OCI-LY1 (cell line): ENCODE measurements at regions not wholly inside any gene's neighbourhood (a gene's known extent, or its start where the extent isn't known, plus 50 kb on each side); places are given as distances from the start of the nearest gene placed in this dataset.

ENCODE experiments used
- H2AFZ ChIP-seq: fragments of 200-600 bp; sonication (generic), shearing (Covaris generic); 2 replicates; pipeline ENCODE4 v1.6.0; 2014; ENCODE audit warnings: antibody characterized with exemption, mild to moderate bottlenecking, low read length
- H3F3A ChIP-seq: fragments of 200-600 bp; sonication (generic), shearing (Covaris generic); 2 replicates; pipeline ENCODE4 v1.6.0; 2014; ENCODE audit warnings: mild to moderate bottlenecking, antibody characterized with exemption, low read length, moderate library complexity; ENCODE audit not compliant: insufficient read depth
- H3K27ac ChIP-seq: fragments of 200-600 bp; sonication (generic); 2 replicates; pipeline ENCODE4 v1.5.1; 2014; ENCODE audit warnings: low read length, mixed run types, mild to moderate bottlenecking, low read depth; ENCODE audit not compliant: poor library complexity, severe bottlenecking
- H3K27me3 ChIP-seq: fragments of 200-600 bp; sonication (generic); 2 replicates; pipeline ENCODE4 v1.6.0; 2014; ENCODE audit warnings: antibody characterized with exemption, mild to moderate bottlenecking, low read length, moderate library complexity; ENCODE audit not compliant: insufficient read depth
- H3K36me3 ChIP-seq: fragments of 200-600 bp; sonication (generic); 2 replicates; pipeline ENCODE4 v1.6.1; 2014; ENCODE audit warnings: mild to moderate bottlenecking, antibody characterized with exemption, low read length, moderate library complexity, mixed read lengths; ENCODE audit not compliant: insufficient read depth
- H3K4me1 ChIP-seq: fragments of 200-600 bp; sonication (generic); 2 replicates; pipeline ENCODE4 v1.5.1; 2014; ENCODE audit warnings: mild to moderate bottlenecking, low read length, moderate library complexity; ENCODE audit not compliant: insufficient read depth, severe bottlenecking
- H3K4me2 ChIP-seq: fragments of 200-600 bp; sonication (generic), shearing (Covaris generic); 2 replicates; pipeline ENCODE4 v1.6.1; 2014; ENCODE audit warnings: low read length
- H3K4me3 ChIP-seq: fragments of 200-600 bp; sonication (generic); 2 replicates; pipeline ENCODE4 v1.5.1; 2014; ENCODE audit warnings: low read length, low read depth, mild to moderate bottlenecking, mixed read lengths; ENCODE audit not compliant: poor library complexity, severe bottlenecking
- H3K79me2 ChIP-seq: fragments of 200-600 bp; shearing (Covaris generic); 2 replicates; pipeline ENCODE4 v1.6.1; 2016; ENCODE audit warnings: mixed run types, low read length, mixed read lengths; ENCODE audit not compliant: insufficient read depth
- H3K9ac ChIP-seq: fragments of 200-600 bp; sonication (generic), shearing (Covaris generic); 2 replicates; pipeline ENCODE4 v1.6.1; 2014; ENCODE audit warnings: mild to moderate bottlenecking, low read length, mixed read lengths
- H3K9me2 ChIP-seq: fragments of 200-600 bp; sonication (generic), shearing (Covaris generic); 2 replicates; pipeline ENCODE4 v1.6.1; 2014; ENCODE audit warnings: low read depth, mild to moderate bottlenecking, low read length, mixed read lengths
- H3K9me3 ChIP-seq: fragments of 200-600 bp; shearing (Covaris generic); 2 replicates; pipeline ENCODE4 v1.6.1; 2014; ENCODE audit warnings: low read length, mixed read lengths
- H4K20me1 ChIP-seq: fragments of 200-600 bp; sonication (generic), shearing (Covaris generic); 2 replicates; pipeline ENCODE4 v1.6.0; 2016; ENCODE audit warnings: mild to moderate bottlenecking, low read length; ENCODE audit not compliant: insufficient read depth
- CTCF ChIP-seq: fragments of 200-600 bp; sonication (generic), shearing (Covaris generic); IDR thresholded peaks from 2 replicates; pipeline ENCODE4 v1.5.1; 2017; ENCODE audit warnings: mild to moderate bottlenecking, antibody characterized with exemption, low read length, moderate library complexity, mixed read lengths
- EZH2 ChIP-seq: fragments of 200-600 bp; sonication (generic), shearing (Covaris generic); IDR thresholded peaks from 2 replicates; pipeline ENCODE4 v1.8.0; 2017; ENCODE audit warnings: borderline replicate concordance, mixed run types, mild to moderate bottlenecking, antibody characterized with exemption, low read length, moderate library complexity, mixed read lengths

- Histone ChIP-seq H3K4me3 (no peak overlapping the region), H3K9me3 (peaks cover 14% of the 10 kb centered on the region), H4K20me1 (no peaks in the 10 kb centered on the region), H3K4me1 (peaks cover 26% of the 10 kb centered on the region), H3K27me3 (no peaks in the 10 kb centered on the region), H3K79me2 (no peaks in the 10 kb centered on the region), H2AFZ (no peak overlapping the region), H3K9ac (no peak overlapping the region), H3F3A (no peaks in the 10 kb centered on the region), H3K4me2 (no peak overlapping the region), H3K36me3 (0 out of 2 replicates have a peak, but pooled peaks cover 5% of the 10 kb centered on the region), H3K9me2 (no peaks in the 10 kb centered on the region), H3K27ac (no peak overlapping the region)
- TF ChIP-seq EZH2: no peak
- TF ChIP-seq CTCF: no peak
Observed at GRCh38 chr6:25133568-25133967, 145.6 kb upstream of the CARMIL1 start.

DNA sequence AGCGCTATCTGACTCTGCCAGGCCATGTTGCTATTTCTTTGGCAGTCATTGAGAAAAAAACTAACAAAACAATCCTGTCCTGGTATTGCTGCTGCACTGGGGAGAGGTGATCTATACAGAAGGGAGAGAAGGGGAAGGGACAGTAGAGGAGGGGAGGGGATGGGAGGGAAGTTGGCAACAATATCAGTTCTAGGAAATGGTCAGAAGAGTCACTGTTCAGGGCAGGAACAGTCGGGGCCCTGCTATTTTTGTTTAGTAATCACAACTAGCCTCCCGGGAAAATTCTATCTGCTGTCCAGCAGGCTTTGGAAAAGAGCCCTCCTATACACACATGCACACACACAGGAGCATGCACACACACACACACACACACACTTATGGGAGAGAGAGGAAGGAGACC lies 142.3 kb upstream of the CARMIL1 start:
- H3K4me2 ChIP-seq: peak overlapping the region; percentile 89
- TF ChIP-seq CTCF (no peak), EZH2 (no peak)
- H3K36me3 ChIP-seq: 0 out of 2 replicates have a peak, but pooled peaks cover 5% of the 10 kb centered on the region
- H3K27ac ChIP-seq: no peak overlapping the region
- H2AFZ ChIP-seq: no peak overlapping the region
- no peaks in the 10 kb centered on the region for H3K79me2 ChIP-seq
- no peaks in the 10 kb centered on the region for H3F3A ChIP-seq
- H3K27me3 ChIP-seq: no peaks in the 10 kb centered on the region
- peaks cover 14% of the 10 kb centered on the region for H3K9me3 ChIP-seq
- H3K9me2 ChIP-seq: no peaks in the 10 kb centered on the region
- H3K9ac ChIP-seq: no peak overlapping the region
- H3K4me3 ChIP-seq: peak overlapping the region; percentile 58
- peaks cover 33% of the 10 kb centered on the region for H3K4me1 ChIP-seq
- H4K20me1 ChIP-seq: no peaks in the 10 kb centered on the region

GRCh38 chr6:25137480-25137879 lies 141.7 kb upstream of the CARMIL1 start:
- H3K27ac ChIP-seq: peak overlapping the region; percentile 73
- no peaks in the 10 kb centered on the region for H4K20me1 ChIP-seq
- peak overlapping the region; percentile 57 for H3K9ac ChIP-seq
- 0 out of 2 replicates have a peak, but pooled peaks cover 5% of the 10 kb centered on the region for H3K36me3 ChIP-seq
- peak overlapping the region; percentile 58 for H3K4me3 ChIP-seq
- H3K4me2 ChIP-seq: peak overlapping the region; percentile 89
- H3K9me3 ChIP-seq: peaks cover 14% of the 10 kb centered on the region
- no peak overlapping the region for H2AFZ ChIP-seq
- H3K79me2 ChIP-seq: no peaks in the 10 kb centered on the region
- peaks cover 33% of the 10 kb centered on the region for H3K4me1 ChIP-seq
- no peaks in the 10 kb centered on the region for H3K9me2 ChIP-seq
- no peaks in the 10 kb centered on the region for H3F3A ChIP-seq
- TF ChIP-seq CTCF (no peak), EZH2 (no peak)
- H3K27me3 ChIP-seq: no peaks in the 10 kb centered on the region
